Smooth muscle cell (in vitro differentiated cells): ENCODE measurements at regions not wholly inside any gene's neighbourhood (a gene's known extent, or its start where the extent isn't known, plus 50 kb on each side); places are given as distances from the start of the nearest gene placed in this dataset.

Experiments used
- DNase-seq: peaks from one replicate; lab custom pipeline; 2025; ENCODE audit not compliant: unreplicated experiment; lab: John Stamatoyannopoulos, UW
- H2AFZ ChIP-seq: fragments of 200-600 bp; sonication (generic); 2 replicates; pipeline ENCODE4 v1.6.0; 2016; ENCODE audit warnings: antibody characterized with exemption, low read depth, mild to moderate bottlenecking
- H3F3A ChIP-seq: fragments of 200-600 bp; sonication (generic); 2 replicates; pipeline ENCODE4 v1.6.0; 2017; ENCODE audit warnings: antibody characterized with exemption, low read depth
- H3K27ac ChIP-seq: fragments of 200-600 bp; sonication (generic); 2 replicates; pipeline ENCODE4 v1.5.1; 2016; ENCODE audit warnings: low read depth, mild to moderate bottlenecking
- H3K27me3 ChIP-seq: fragments of 200-600 bp; sonication (generic); 2 replicates; pipeline ENCODE4 v1.6.1; 2016; ENCODE audit warnings: low read depth, mild to moderate bottlenecking
- H3K36me3 ChIP-seq: fragments of 200-600 bp; sonication (generic); 2 replicates; pipeline ENCODE4 v1.5.1; 2016; ENCODE audit warnings: low read depth
- H3K4me1 ChIP-seq: fragments of 200-600 bp; sonication (generic); 2 replicates; pipeline ENCODE4 v1.5.1; 2016; ENCODE audit warnings: low read depth
- H3K4me2 ChIP-seq: fragments of 200-600 bp; sonication (generic); 2 replicates; pipeline ENCODE4 v1.6.0; 2016; ENCODE audit warnings: mild to moderate bottlenecking
- H3K4me3 ChIP-seq: fragments of 200-600 bp; sonication (generic); 2 replicates; pipeline ENCODE4 v1.5.1; 2016; ENCODE audit warnings: mild to moderate bottlenecking
- H3K79me2 ChIP-seq: fragments of 200-600 bp; sonication (generic); 2 replicates; pipeline ENCODE4 v1.6.0; 2016; ENCODE audit warnings: low read depth, mild to moderate bottlenecking
- H3K9ac ChIP-seq: fragments of 200-600 bp; sonication (generic); 2 replicates; pipeline ENCODE4 v1.6.0; 2016; ENCODE audit warnings: low read depth
- H3K9me3 ChIP-seq: fragments of 200-600 bp; sonication (generic); replicated peaks from 2 replicates; pipeline ENCODE4 v1.5.1; 2016; ENCODE audit warnings: low read depth
- H4K20me1 ChIP-seq: fragments of 200-600 bp; sonication (generic); 2 replicates; pipeline ENCODE4 v1.6.0; 2016; ENCODE audit warnings: low read depth
- CTCF ChIP-seq: fragments of 200-600 bp; sonication (generic); IDR thresholded peaks from 2 replicates; pipeline ENCODE4 v1.5.1; 2017; ENCODE audit warnings: borderline replicate concordance, mild to moderate bottlenecking, antibody characterized with exemption; ENCODE audit not compliant: insufficient read depth, poor library complexity, severe bottlenecking
- WGBS: methylation state at CpG from one replicate; pipeline ENCODE4 v1.1.7; 2016; ENCODE audit warnings: low lambda C conversion rate; 5-methylcytosine and 5-hydroxymethylcytosine counted together

- Histone ChIP-seq H2AFZ (no peak overlapping the region), H3K4me1 (no peaks in the 10 kb centered on the region), H3K27me3 (no peaks in the 10 kb centered on the region), H3K79me2 (no peaks in the 10 kb centered on the region), H3K9ac (no peak overlapping the region), H3K36me3 (no peaks in the 10 kb centered on the region), H3K4me3 (no peak overlapping the region), H3K9me3 (no peaks in the 10 kb centered on the region), H4K20me1 (no peaks in the 10 kb centered on the region), H3K27ac (no peak overlapping the region), H3F3A (no peaks in the 10 kb centered on the region), H3K4me2 (no peak overlapping the region)
- TF ChIP-seq CTCF = no peak
- 86% methylated on average over 4 of the region's 4 CpGs for WGBS
- no peak for DNase-seq
Observed at GRCh38 chr5:113985505-113985904, 376.4 kb upstream of the KCNN2 start.

- Histone ChIP-seq H3K9me3 (no peaks in the 10 kb centered on the region), H4K20me1 (no peaks in the 10 kb centered on the region), H3K27ac (no peak overlapping the region), H3K27me3 (no peaks in the 10 kb centered on the region), H3K36me3 (no peaks in the 10 kb centered on the region), H3F3A (no peaks in the 10 kb centered on the region), H3K79me2 (no peaks in the 10 kb centered on the region), H2AFZ (no peak overlapping the region), H3K4me3 (no peak overlapping the region), H3K4me2 (peak overlapping the region; percentile 30), H3K9ac (no peak overlapping the region), H3K4me1 (no peaks in the 10 kb centered on the region)
- DNase-seq = no peak
- TF ChIP-seq CTCF = no peak
- WGBS = 91% methylated on average over 6 of the region's 6 CpGs
Observed at GRCh38 chr5:113989278-113989912, 372.5 kb upstream of the KCNN2 start.

GRCh38 chr5:113989913-113990305, 372.0 kb upstream of the KCNN2 start:
- Histone ChIP-seq H2AFZ (no peak overlapping the region), H3K4me1 (no peaks in the 10 kb centered on the region), H3K36me3 (no peaks in the 10 kb centered on the region), H3K79me2 (no peaks in the 10 kb centered on the region), H3K27ac (no peak overlapping the region), H3F3A (no peaks in the 10 kb centered on the region), H3K27me3 (no peaks in the 10 kb centered on the region), H3K9ac (no peak overlapping the region), H3K9me3 (no peaks in the 10 kb centered on the region), H3K4me2 (peak overlapping the region; percentile 30), H3K4me3 (no peak overlapping the region), H4K20me1 (no peaks in the 10 kb centered on the region)
- TF ChIP-seq CTCF = no peak
- no peak for DNase-seq

- Histone ChIP-seq H3K9me3 (no peaks in the 10 kb centered on the region), H3F3A (no peaks in the 10 kb centered on the region), H3K4me3 (no peak overlapping the region), H3K27ac (no peak overlapping the region), H3K4me2 (no peak overlapping the region), H3K9ac (no peak overlapping the region), H3K4me1 (no peaks in the 10 kb centered on the region), H3K36me3 (no peaks in the 10 kb centered on the region), H3K27me3 (no peaks in the 10 kb centered on the region), H2AFZ (no peak overlapping the region), H4K20me1 (no peaks in the 10 kb centered on the region), H3K79me2 (no peaks in the 10 kb centered on the region)
- DNase-seq = no peak
- WGBS = 62% methylated on average over 1 of the region's 1 CpG
- TF ChIP-seq CTCF = no peak
Observed at GRCh38 chr5:114001076-114001475, 360.8 kb upstream of the KCNN2 start.
